ENCODE measurements at regions not wholly inside any gene's neighbourhood (a gene's known extent, or its start where the extent isn't known, plus 50 kb on each side); places are given as distances from the start of the nearest gene placed in this dataset.

GRCh38 chr14:40072175-40072574 lies 639.9 kb upstream of the FBXO33 start:
- TF ChIP-seq BHLHE40 (IDR thresholded peaks at IDR 0.05; ENCODE audit: low read depth, low read length): no peak
- TF ChIP-seq CHD2 (IDR thresholded peaks at IDR 0.05; ENCODE audit: low read length, partially characterized antibody): no peak
- no peak for TF ChIP-seq CTCF (IDR thresholded peaks at IDR 0.05)
- TF ChIP-seq USF2 (IDR thresholded peaks at IDR 0.05): no peak
- TF ChIP-seq JUNB (IDR thresholded peaks at IDR 0.05): no peak
- TF ChIP-seq NFE2L2 (conservative IDR thresholded peaks at IDR 0.05; ENCODE audit: low read length): no peak
- TF ChIP-seq MAX (IDR thresholded peaks at IDR 0.05): no peak
- TF ChIP-seq POLR2A (IDR thresholded peaks at IDR 0.05; ENCODE audit: low read length): no peak
- TF ChIP-seq RAD21 (conservative IDR thresholded peaks at IDR 0.05 in 1 of 2, IDR thresholded peaks at IDR 0.05 in 1 of 2): no peak
- no peak for TF ChIP-seq HDAC2 (IDR thresholded peaks at IDR 0.05)

All from A549 (cell line).